Left ventricle myocardium inferior (tissue), 1 donor: ENCODE measurements at regions not wholly inside any gene's neighbourhood (a gene's known extent, or its start where the extent isn't known, plus 50 kb on each side); places are given as distances from the start of the nearest gene placed in this dataset.

Source experiments
- DNase-seq: peaks from one replicate; pipeline ENCODE4 v3.0.0-alpha.2; 2020
- H3K27ac ChIP-seq: fragments of 200-600 bp; replicated peaks from 2 replicates; pipeline ENCODE4 v1.8.0; 2021
- H3K27me3 ChIP-seq: fragments of 200-600 bp; 2 replicates; pipeline ENCODE4 v1.8.0; 2021; ENCODE audit warnings: low read depth
- H3K36me3 ChIP-seq: fragments of 200-600 bp; 2 replicates; pipeline ENCODE4 v1.8.0; 2021
- H3K4me1 ChIP-seq: fragments of 200-600 bp; 2 replicates; pipeline ENCODE4 v1.8.0; 2021
- H3K4me3 ChIP-seq: fragments of 200-600 bp; 2 replicates; pipeline ENCODE4 v1.8.0; 2021; ENCODE audit warnings: mild to moderate bottlenecking, moderate library complexity
- H3K9me3 ChIP-seq: fragments of 200-600 bp; replicated peaks from 2 replicates; pipeline ENCODE4 v1.8.0; 2021
- intact Hi-C: fragments of 100-400 bp; cut with micrococcal nuclease; formaldehyde crosslinking; loops from one replicate; pipeline ENCODE4 v1.11.0; 2022
- TF ChIP-seq, protein P1 (sequence below): fragments of 200-600 bp; IDR thresholded peaks from 2 replicates; pipeline ENCODE4 v1.8.0; 2021; ENCODE audit warnings: antibody characterized with exemption, mild to moderate bottlenecking, borderline replicate concordance
- donor health status: DM: no; HTN: yes; CAD: no; lungs with severe emphysema.

DNA sequence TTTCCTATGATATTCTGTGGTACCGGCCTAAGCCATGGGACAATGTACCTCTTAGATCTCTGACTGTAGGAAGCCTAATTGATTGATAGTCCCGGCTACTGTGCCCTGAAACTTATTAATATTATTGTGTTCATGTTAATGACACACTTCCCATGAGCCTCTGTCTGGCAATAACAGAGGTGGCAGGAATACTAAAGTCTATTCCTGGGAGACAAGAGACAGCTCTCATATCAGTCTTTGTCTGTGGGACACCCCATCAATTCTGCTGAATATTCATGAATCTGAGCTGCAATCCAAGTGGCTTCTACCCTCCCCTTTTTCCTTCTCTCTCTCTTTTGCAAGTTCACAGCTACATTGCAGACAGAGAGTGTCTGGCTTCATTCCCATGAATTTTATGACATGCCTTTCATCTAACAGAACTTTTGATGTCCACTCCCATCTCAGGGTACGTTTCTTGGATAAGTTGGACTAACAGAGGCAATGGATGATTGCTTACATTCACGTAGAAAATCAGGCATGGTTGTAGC is 907.5 kb downstream of the ZPLD1 start:
- intact Hi-C loops = no loop called here
- Histone ChIP-seq H3K4me3 (no peak overlapping the region), H3K36me3 (no peaks in the 10 kb centered on the region), H3K9me3 (no peaks in the 10 kb centered on the region), H3K4me1 (no peaks in the 10 kb centered on the region), H3K27me3 (no peaks in the 10 kb centered on the region), H3K27ac (no peak overlapping the region)
- TF ChIP-seq, protein P1, sequence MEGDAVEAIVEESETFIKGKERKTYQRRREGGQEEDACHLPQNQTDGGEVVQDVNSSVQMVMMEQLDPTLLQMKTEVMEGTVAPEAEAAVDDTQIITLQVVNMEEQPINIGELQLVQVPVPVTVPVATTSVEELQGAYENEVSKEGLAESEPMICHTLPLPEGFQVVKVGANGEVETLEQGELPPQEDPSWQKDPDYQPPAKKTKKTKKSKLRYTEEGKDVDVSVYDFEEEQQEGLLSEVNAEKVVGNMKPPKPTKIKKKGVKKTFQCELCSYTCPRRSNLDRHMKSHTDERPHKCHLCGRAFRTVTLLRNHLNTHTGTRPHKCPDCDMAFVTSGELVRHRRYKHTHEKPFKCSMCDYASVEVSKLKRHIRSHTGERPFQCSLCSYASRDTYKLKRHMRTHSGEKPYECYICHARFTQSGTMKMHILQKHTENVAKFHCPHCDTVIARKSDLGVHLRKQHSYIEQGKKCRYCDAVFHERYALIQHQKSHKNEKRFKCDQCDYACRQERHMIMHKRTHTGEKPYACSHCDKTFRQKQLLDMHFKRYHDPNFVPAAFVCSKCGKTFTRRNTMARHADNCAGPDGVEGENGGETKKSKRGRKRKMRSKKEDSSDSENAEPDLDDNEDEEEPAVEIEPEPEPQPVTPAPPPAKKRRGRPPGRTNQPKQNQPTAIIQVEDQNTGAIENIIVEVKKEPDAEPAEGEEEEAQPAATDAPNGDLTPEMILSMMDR = no peak
- no peak for DNase-seq

DNA sequence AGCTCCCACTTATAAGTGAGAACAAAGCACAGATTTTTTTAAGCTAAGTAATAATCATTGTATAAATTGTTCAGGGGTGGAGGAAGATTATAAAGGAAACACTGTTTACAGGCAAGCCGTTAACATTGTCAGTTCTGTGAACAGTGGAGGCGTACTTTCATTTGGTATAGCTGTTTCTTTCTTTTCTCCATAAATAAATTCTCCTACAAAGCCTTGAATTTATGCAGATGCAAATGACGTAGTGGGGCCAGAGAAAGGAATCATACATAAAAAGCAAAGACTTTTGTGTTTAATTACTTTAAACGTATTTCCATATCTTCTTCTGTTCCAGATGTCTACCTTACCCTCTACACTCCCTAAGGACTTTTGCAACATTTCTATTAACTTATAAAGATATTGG is 914.9 kb downstream of the ZPLD1 start:
- intact Hi-C loops = no loop called here
- Histone ChIP-seq H3K27ac (no peak overlapping the region), H3K4me3 (no peak overlapping the region), H3K36me3 (no peaks in the 10 kb centered on the region), H3K4me1 (no peaks in the 10 kb centered on the region), H3K9me3 (no peaks in the 10 kb centered on the region), H3K27me3 (no peaks in the 10 kb centered on the region)
- DNase-seq = no peak
- TF ChIP-seq, protein P1 = no peak

- no peak for DNase-seq
- no peaks in the 10 kb centered on the region for H3K27me3 ChIP-seq
- no peaks in the 10 kb centered on the region for H3K36me3 ChIP-seq
- no peaks in the 10 kb centered on the region for H3K4me1 ChIP-seq
- TF ChIP-seq, protein P1 = no peak
- H3K4me3 ChIP-seq = no peak overlapping the region
- H3K9me3 ChIP-seq = no peaks in the 10 kb centered on the region
- no peak overlapping the region for H3K27ac ChIP-seq
- intact Hi-C loops = no loop called here
Measured at GRCh38 chr3:103365467-103365866, 930.7 kb downstream of the ZPLD1 start.

- intact Hi-C loops = no loop called here
- H3K4me1 ChIP-seq = no peaks in the 10 kb centered on the region
- no peak for DNase-seq
Measured at GRCh38 chr3:103367481-103367880, 932.7 kb downstream of the ZPLD1 start.

DNA sequence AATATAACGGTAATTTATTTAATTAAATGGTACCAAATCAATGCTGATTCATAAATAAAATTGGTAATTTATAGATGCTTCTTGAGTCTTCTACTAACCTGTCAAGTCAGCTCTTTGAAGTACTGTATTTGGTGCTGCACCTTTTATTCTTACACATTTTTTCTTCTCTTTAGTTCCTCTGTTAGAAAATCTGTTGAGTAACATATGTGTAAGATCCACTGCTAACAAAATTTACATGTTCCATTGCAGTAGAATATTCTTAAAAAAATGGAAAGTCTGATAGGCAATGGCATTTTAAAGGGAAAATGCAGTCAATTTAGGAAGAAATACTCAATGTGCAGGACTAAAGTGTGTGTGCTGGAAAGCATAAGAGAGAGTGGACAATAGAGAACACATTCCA is 936.6 kb downstream of the ZPLD1 start:
- H3K36me3 ChIP-seq = no peaks in the 10 kb centered on the region
- H3K9me3 ChIP-seq = no peaks in the 10 kb centered on the region
- no peaks in the 10 kb centered on the region for H3K27me3 ChIP-seq
- intact Hi-C loops = no loop called here
- TF ChIP-seq, protein P1 = no peak
- H3K4me1 ChIP-seq = no peaks in the 10 kb centered on the region
- DNase-seq = no peak
- H3K4me3 ChIP-seq = no peak overlapping the region
- H3K27ac ChIP-seq = no peak overlapping the region

More at GRCh38 chr3:103367481-103367880, 932.7 kb downstream of the ZPLD1 start:
- Histone ChIP-seq H3K27me3 (no peaks in the 10 kb centered on the region), H3K4me3 (no peak overlapping the region), H3K36me3 (no peaks in the 10 kb centered on the region), H3K9me3 (no peaks in the 10 kb centered on the region), H3K27ac (no peak overlapping the region)
- TF ChIP-seq, protein P1 = no peak

DNA sequence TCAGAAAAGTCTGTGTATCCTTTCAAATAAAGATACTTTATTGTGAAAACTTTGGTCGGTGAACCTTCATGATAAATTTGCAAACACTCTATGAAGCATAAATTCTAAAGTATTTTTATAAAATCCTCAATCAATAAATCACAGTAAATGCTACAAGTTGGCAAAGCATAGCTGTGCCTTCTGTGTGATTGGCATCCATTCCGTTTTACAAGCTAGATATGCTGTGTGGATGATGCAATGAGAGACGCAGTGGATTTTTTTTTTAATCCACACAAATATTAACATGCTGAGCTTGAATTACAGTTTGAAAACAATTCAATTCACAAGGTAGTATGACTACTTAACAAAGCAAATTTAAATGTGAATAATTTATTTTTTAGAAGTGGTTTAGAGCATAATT is 937.2 kb downstream of the ZPLD1 start:
- no peaks in the 10 kb centered on the region for H3K4me1 ChIP-seq
- no peak for DNase-seq
- H3K36me3 ChIP-seq = no peaks in the 10 kb centered on the region
- TF ChIP-seq, protein P1 = no peak
- intact Hi-C loops = no loop called here
- no peak overlapping the region for H3K4me3 ChIP-seq
- H3K27ac ChIP-seq = no peak overlapping the region
- no peaks in the 10 kb centered on the region for H3K27me3 ChIP-seq
- H3K9me3 ChIP-seq = no peaks in the 10 kb centered on the region
